IMR-90 (cell line): ENCODE measurements at regions not wholly inside any gene's neighbourhood (a gene's known extent, or its start where the extent isn't known, plus 50 kb on each side); places are given as distances from the start of the nearest gene placed in this dataset.

Source experiments
- ATAC-seq: fragments of 200-7000 bp; cut with Tn5 transposase; 2 replicates; pipeline ENCODE4 v1.9.1; 2020; ENCODE audit warnings: low read depth, mild to moderate bottlenecking, moderate library complexity
- BruUV-seq: library from RNA; stranded (reverse); fragments of 400-500 nt; replicated peaks from 2 replicates; lab custom pipeline; 2021; lab: Mats Ljungman, UMichigan
- CTCF ChIA-PET: fragments of 300-600 bp; formaldehyde crosslinking; extraction: SDS; loops from one replicate; lab custom pipeline; 2021; ENCODE audit warnings: antibody characterized with exemption; lab: Yijun Ruan, JAX
- POLR2A ChIA-PET: fragments of 300-600 bp; sonication (Branson Sonifier 250); formaldehyde crosslinking; loops from one replicate; lab custom pipeline; 2022; ENCODE audit warnings: antibody characterized with exemption; ENCODE audit not compliant: unreplicated experiment; lab: Charles Lee
- DNase-seq: peaks from one replicate; pipeline ENCODE4 v3.0.0; 2013
- H2AFZ ChIP-seq: replicated peaks from 2 replicates; pipeline ENCODE3; 2013; ENCODE audit warnings: low read length, mild to moderate bottlenecking; ENCODE audit not compliant: poor library complexity
- H2AK5ac ChIP-seq: 2 replicates; pipeline ENCODE4 v1.6.1; 2013; ENCODE audit warnings: low read depth, low read length, inconsistent platforms
- H2AK9ac ChIP-seq: replicated peaks from 2 replicates; pipeline ENCODE3; 2013; ENCODE audit warnings: mild to moderate bottlenecking, low read depth, low read length, moderate library complexity; ENCODE audit not compliant: poor library complexity
- H2BK120ac ChIP-seq: 2 replicates; pipeline ENCODE4 v1.6.1; 2013; ENCODE audit warnings: low read depth, low read length, inconsistent platforms
- H2BK15ac ChIP-seq: 3 replicates; pipeline ENCODE4 v1.6.1; 2013; ENCODE audit warnings: low read depth, low read length, inconsistent platforms
- H2BK20ac ChIP-seq: 2 replicates; pipeline ENCODE4 v1.6.1; 2013; ENCODE audit warnings: low read depth, mild to moderate bottlenecking, inconsistent platforms, low read length, moderate library complexity
- H2BK5ac ChIP-seq: 2 replicates; pipeline ENCODE4 v1.6.1; 2013; ENCODE audit warnings: mild to moderate bottlenecking, low read depth, low read length, inconsistent platforms; ENCODE audit not compliant: poor library complexity, severe bottlenecking
- H3K14ac ChIP-seq: replicated peaks from 2 replicates; pipeline ENCODE4 v1.6.1; 2013; ENCODE audit warnings: low read depth, low read length, inconsistent platforms
- H3K18ac ChIP-seq: 2 replicates; pipeline ENCODE4 v1.6.1; 2013; ENCODE audit warnings: low read depth, low read length, control low read depth
- H3K23ac ChIP-seq: 2 replicates; pipeline ENCODE4 v1.6.1; 2013; ENCODE audit warnings: low read depth, low read length, inconsistent platforms
- H3K27ac ChIP-seq: 2 replicates; pipeline ENCODE4 v1.5.1; 2013; ENCODE audit warnings: mild to moderate bottlenecking, control low read depth, low read length; ENCODE audit not compliant: insufficient read depth
- H3K27me3 ChIP-seq: 2 replicates; pipeline ENCODE4 v1.6.1; 2013; ENCODE audit warnings: low read length; ENCODE audit not compliant: control insufficient read depth, insufficient read depth
- H3K36me3 ChIP-seq: 2 replicates; pipeline ENCODE4 v1.6.1; 2013; ENCODE audit warnings: low read length, mixed read lengths; ENCODE audit not compliant: control insufficient read depth, insufficient read depth
- H3K4ac ChIP-seq: 2 replicates; pipeline ENCODE4 v1.6.1; 2013; ENCODE audit warnings: low read depth, low read length, inconsistent platforms
- H3K4me1 ChIP-seq: 2 replicates; pipeline ENCODE4 v1.6.1; 2013; ENCODE audit warnings: low read length, mixed read lengths; ENCODE audit not compliant: control insufficient read depth, insufficient read depth
- H3K4me2 ChIP-seq: 2 replicates; pipeline ENCODE4 v1.6.1; 2013; ENCODE audit warnings: low read depth, mild to moderate bottlenecking, control low read depth, low read length, moderate library complexity
- H3K4me3 ChIP-seq: 2 replicates; pipeline ENCODE4 v1.5.1; 2013; ENCODE audit warnings: low read depth, mild to moderate bottlenecking, control low read depth, low read length, moderate library complexity; ENCODE audit not compliant: insufficient read depth
- H3K56ac ChIP-seq: 2 replicates; pipeline ENCODE4 v1.6.1; 2013; ENCODE audit warnings: low read length, inconsistent platforms; ENCODE audit not compliant: insufficient read depth; ENCODE audit errors: extremely low read depth
- H3K79me1 ChIP-seq, 2 experiments: 2 replicates each; pipeline ENCODE4 v1.6.1; 2013; ENCODE audit warnings: low read length in 2 of 2, inconsistent platforms in 1 of 2, low read depth in 1 of 2
- H3K9ac ChIP-seq: 2 replicates; pipeline ENCODE4 v1.6.1; 2013; ENCODE audit warnings: low read depth, low read length, control low read depth
- H3K9me1 ChIP-seq: 2 replicates; pipeline ENCODE4 v1.6.1; 2013; ENCODE audit warnings: low read length, inconsistent platforms; ENCODE audit not compliant: insufficient read depth
- H3K9me3 ChIP-seq: 2 replicates; pipeline ENCODE4 v1.6.1; 2013; ENCODE audit warnings: low read length; ENCODE audit not compliant: control insufficient read depth, insufficient read depth
- H4K20me1 ChIP-seq: 2 replicates; pipeline ENCODE4 v1.6.1; 2013; ENCODE audit warnings: low read length, inconsistent platforms; ENCODE audit not compliant: insufficient read depth
- H4K5ac ChIP-seq: 2 replicates; pipeline ENCODE4 v1.6.1; 2013; ENCODE audit warnings: mild to moderate bottlenecking, low read depth, low read length, control low read depth
- H4K8ac ChIP-seq, 2 experiments: 2 replicates each; pipeline ENCODE4 v1.6.1; 2013; ENCODE audit warnings: low read depth in 2 of 2, low read length in 2 of 2, control low read depth in 1 of 2, inconsistent platforms in 1 of 2
- H4K91ac ChIP-seq: 2 replicates; pipeline ENCODE4 v1.6.1; 2013; ENCODE audit warnings: low read depth, low read length, inconsistent platforms; ENCODE audit not compliant: insufficient read depth
- CEBPB ChIP-seq: IDR thresholded peaks from 2 replicates; pipeline ENCODE4 v1.6.1; 2012; ENCODE audit warnings: low read depth, low read length, improper control_type of control experiment
- CHD1 ChIP-seq: IDR thresholded peaks from 2 replicates; pipeline ENCODE4 v1.6.1; 2012; ENCODE audit warnings: low read depth, low read length, improper control_type of control experiment
- CTCF ChIP-seq: conservative IDR thresholded peaks from 2 replicates; pipeline ENCODE4 v1.5.1; 2012; ENCODE audit warnings: mild to moderate bottlenecking, low read depth, low read length, improper control_type of control experiment
- ELK1 ChIP-seq: fragments of 150-350 bp; IDR thresholded peaks from 2 replicates; pipeline ENCODE4 v1.6.1; 2016; ENCODE audit warnings: low read depth, mild to moderate bottlenecking, low read length, moderate library complexity, borderline replicate concordance
- FOS ChIP-seq: fragments of 150-350 bp; IDR thresholded peaks from 2 replicates; pipeline ENCODE4 v1.6.1; 2016; ENCODE audit warnings: low read depth, low read length
- MAFK ChIP-seq: IDR thresholded peaks from 2 replicates; pipeline ENCODE4 v1.6.1; 2012; ENCODE audit warnings: low read depth, low read length, improper control_type of control experiment
- MAZ ChIP-seq: IDR thresholded peaks from 2 replicates; pipeline ENCODE4 v1.6.1; 2012; ENCODE audit warnings: low read depth, mild to moderate bottlenecking, low read length, improper control_type of control experiment, moderate library complexity, borderline replicate concordance
- MXI1 ChIP-seq: IDR thresholded peaks from 2 replicates; pipeline ENCODE4 v1.6.1; 2012; ENCODE audit warnings: low read depth, mild to moderate bottlenecking, low read length, moderate library complexity, borderline replicate concordance
- NFE2L2 ChIP-seq: fragments of 150-350 bp; IDR thresholded peaks from 2 replicates; pipeline ENCODE4 v1.6.1; 2016; ENCODE audit warnings: low read depth, mild to moderate bottlenecking, low read length
- POLR2A ChIP-seq: IDR thresholded peaks from 2 replicates; pipeline ENCODE4 v1.6.1; 2012; ENCODE audit warnings: mild to moderate bottlenecking, low read depth, low read length
- RCOR1 ChIP-seq: IDR thresholded peaks from 2 replicates; pipeline ENCODE4 v1.6.1; 2012; ENCODE audit warnings: mild to moderate bottlenecking, low read length, improper control_type of control experiment; ENCODE audit not compliant: insufficient replicate concordance
- RFX5 ChIP-seq: IDR thresholded peaks from 2 replicates; pipeline ENCODE4 v1.8.0; 2012; ENCODE audit warnings: low read depth, mild to moderate bottlenecking, low read length, moderate library complexity
- SMC3 ChIP-seq: fragments of 150-350 bp; IDR thresholded peaks from 2 replicates; pipeline ENCODE4 v1.6.1; 2016; ENCODE audit warnings: low read depth, mild to moderate bottlenecking, antibody characterized with exemption, low read length, moderate library complexity
- USF2 ChIP-seq: fragments of 150-350 bp; IDR thresholded peaks from 2 replicates; pipeline ENCODE4 v1.6.1; 2017; ENCODE audit warnings: mild to moderate bottlenecking, antibody characterized with exemption, low read length, low read depth
- WGBS, 2 experiments: methylation state at CpG; one replicate each; pipeline versions ENCODE4 v1.1.5 to v1.1.7; 2013; ENCODE audit warnings: missing lambda C conversion rate in 2 of 2; ENCODE audit not compliant: insufficient read length in 1 of 2; ENCODE audit errors: extremely low coverage in 2 of 2; 5-methylcytosine and 5-hydroxymethylcytosine counted together
- dilution Hi-C: fragments of 300-500 bp; cut with HindIII; formaldehyde crosslinking; loops from one replicate; pipeline ENCODE4 v1.14.3; 2018; ENCODE audit warnings: low sequenced_read_pairs; ENCODE audit not compliant: unreplicated experiment
- in situ Hi-C: fragments of 300-500 bp; cut with MboI; formaldehyde crosslinking; loops from 3 replicates; pipeline ENCODE4 v1.14.3; 2019; ENCODE audit warnings: low sequenced_read_pairs, inconsistent platforms, mixed read lengths
- intact Hi-C: fragments of 100-400 bp; cut with micrococcal nuclease; formaldehyde crosslinking; loops from 2 replicates; pipeline ENCODE4 v1.10.0; 2022

GRCh38 chr6:166781331-166781730 is 154.3 kb upstream of the RPS6KA2 start:
- intact Hi-C loops (no loop called here), in situ Hi-C loops (no loop called here), dilution Hi-C loops (no loop called here)
- no peak overlapping the region for H3K18ac ChIP-seq
- no peak overlapping the region for H2AFZ ChIP-seq
- no peak overlapping the region for H3K56ac ChIP-seq
- BruUV-seq: no TSS peak
- no peaks in the 10 kb centered on the region for H3K9me1 ChIP-seq
- WGBS, 2 experiments: 70% methylated on average over 2 of the region's 6 CpGs; no CpG with 5 or more reads in 1 of the 2 experiments
- no peaks in the 10 kb centered on the region for H4K20me1 ChIP-seq
- no peak overlapping the region for H3K4ac ChIP-seq
- no peak overlapping the region for H2BK5ac ChIP-seq
- ATAC-seq (no peak), DNase-seq (no peak)
- no peaks in the 10 kb centered on the region for H3K36me3 ChIP-seq
- no peak overlapping the region for H2BK120ac ChIP-seq
- H3K4me2 ChIP-seq: no peak overlapping the region
- H3K14ac ChIP-seq: no peak overlapping the region
- H3K9ac ChIP-seq: no peak overlapping the region
- H4K8ac ChIP-seq: no peak overlapping the region
- TF ChIP-seq MAZ: no peak
- no peak for TF ChIP-seq FOS
- no peak for TF ChIP-seq CTCF
- no peak for TF ChIP-seq NFE2L2
- TF ChIP-seq ELK1: no peak
- TF ChIP-seq MAFK: no peak
- no peak for TF ChIP-seq CEBPB
- TF ChIP-seq MXI1: no peak
- TF ChIP-seq USF2: no peak
- no peak for TF ChIP-seq RCOR1
- no peak for TF ChIP-seq SMC3
- TF ChIP-seq POLR2A: no peak
- no peak for TF ChIP-seq RFX5
- no peak for TF ChIP-seq CHD1
- no peak overlapping the region for H2AK5ac ChIP-seq
- H3K9me3 ChIP-seq: no peaks in the 10 kb centered on the region
- H2BK15ac ChIP-seq: no peak overlapping the region
- no peak overlapping the region for H3K4me3 ChIP-seq
- no peak overlapping the region for H2BK20ac ChIP-seq
- H3K27ac ChIP-seq: no peak overlapping the region
- ChIA-PET CTCF (interaction anchor here (0.7 kb wide), 1 partner anchor 1460 kb away, joined by 8 read pairs; no protein-coding TSS in a partner anchor), POLR2A (no interaction called here)
- no peak overlapping the region for H4K91ac ChIP-seq
- peaks cover 11% of the 10 kb centered on the region; the same call in 1 of the 2 replicates for H3K27me3 ChIP-seq
- H3K79me1 ChIP-seq: no peaks in the 10 kb centered on the region
- H3K4me1 ChIP-seq: no peaks in the 10 kb centered on the region
- no peak overlapping the region for H4K5ac ChIP-seq
- no peak overlapping the region for H3K23ac ChIP-seq
- no peak overlapping the region for H2AK9ac ChIP-seq
